Umbilical cord (tissue), 1 donor: ENCODE measurements at regions not wholly inside any gene's neighbourhood (a gene's known extent, or its start where the extent isn't known, plus 50 kb on each side); places are given as distances from the start of the nearest gene placed in this dataset.
"Not testable (repeated sequence)": the region's sequence is repeated elsewhere in the genome, so short reads cannot be mapped to it uniquely, and the experiment has no call there.

Source experiments
- DNase-seq: peaks from one replicate; pipeline ENCODE4 v3.0.0-alpha.2; 2015; ENCODE audit warnings: low spot score

DNA sequence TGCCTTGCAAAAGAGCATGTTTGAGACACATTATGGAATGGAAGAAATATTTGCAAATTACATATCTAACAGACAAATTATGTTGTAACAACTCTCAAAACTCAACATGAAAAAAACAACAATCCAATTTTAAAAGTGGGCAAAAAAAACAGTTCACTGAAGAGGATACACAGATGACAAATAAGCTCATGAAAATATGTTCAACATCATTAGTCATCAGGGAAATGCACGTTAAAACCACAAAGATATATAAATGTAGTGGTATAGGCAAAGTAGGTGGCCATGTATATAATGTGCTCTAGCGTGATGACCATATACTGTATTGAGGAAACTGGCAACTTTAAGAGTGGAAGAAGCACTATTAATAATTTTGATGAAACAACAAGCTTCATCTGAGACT, 220.1 kb downstream of the IRS1 start:
- no peak for DNase-seq

DNA sequence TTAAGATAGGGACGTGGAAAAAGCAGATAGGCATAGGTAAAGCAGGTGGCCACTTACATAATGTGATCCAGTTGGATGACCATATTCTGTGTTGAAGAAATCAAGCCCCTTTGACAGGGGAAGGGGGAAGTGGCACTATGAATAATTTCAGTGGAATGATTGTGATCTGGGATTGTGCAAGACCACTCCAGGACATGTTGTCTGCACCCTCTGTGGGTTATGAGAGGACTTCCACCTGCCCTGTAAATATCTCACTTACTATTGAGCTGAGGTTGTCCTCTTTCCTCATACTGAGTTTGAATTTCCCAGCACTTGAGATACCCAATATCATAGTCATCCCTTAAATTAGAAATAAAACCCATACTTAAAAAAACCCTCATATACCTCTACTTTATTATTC, 220.7 kb downstream of the IRS1 start:
- DNase-seq: no peak

- no peak for DNase-seq
Observed at GRCh38 chr2:226578373-226578772, 221.2 kb downstream of the IRS1 start.

DNA sequence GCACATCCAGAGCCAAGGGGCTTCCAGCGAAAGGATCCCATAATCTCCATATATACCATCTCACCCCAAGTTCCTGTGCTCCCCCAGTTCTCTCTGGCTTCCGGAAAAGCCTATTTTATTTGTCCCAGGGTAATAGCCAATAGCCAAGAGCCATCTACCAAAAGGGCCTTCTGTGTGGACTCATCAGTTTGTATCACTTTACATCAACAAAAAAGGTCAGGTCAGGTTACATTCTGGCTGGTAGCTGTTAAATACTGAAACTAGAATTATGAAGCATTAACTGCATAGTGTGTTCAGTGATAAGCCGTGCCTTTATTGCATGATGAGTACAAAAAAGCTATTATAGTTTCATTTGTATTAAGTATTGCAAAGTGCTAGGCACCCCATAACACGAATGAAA, 223.7 kb downstream of the IRS1 start:
- DNase-seq: no peak

- DNase-seq: no peak
Observed at GRCh38 chr2:226573158-226573557, 226.5 kb downstream of the IRS1 start.

GRCh38 chr2:226564667-226565066, 235.0 kb downstream of the IRS1 start:
- no peak for DNase-seq

DNA sequence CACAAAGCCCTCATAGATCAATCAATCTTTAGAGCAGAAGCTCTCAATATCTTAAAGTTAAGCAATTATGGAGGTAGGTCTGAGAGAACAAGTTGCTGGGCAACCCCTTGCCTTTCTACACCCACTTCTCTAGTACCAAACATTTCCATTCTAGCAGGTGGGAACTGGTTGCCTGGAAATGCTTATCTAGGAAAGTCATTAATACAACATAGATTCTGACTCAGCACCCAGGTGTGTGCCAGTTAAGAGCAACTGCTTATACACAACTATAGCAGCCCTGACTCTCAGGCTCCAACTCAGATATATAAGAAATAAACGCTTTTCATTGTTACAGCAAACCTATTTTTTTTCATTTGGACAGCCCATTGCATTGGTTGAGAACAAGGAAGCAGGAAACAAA, 237.7 kb downstream of the IRS1 start:
- DNase-seq: no peak

DNA sequence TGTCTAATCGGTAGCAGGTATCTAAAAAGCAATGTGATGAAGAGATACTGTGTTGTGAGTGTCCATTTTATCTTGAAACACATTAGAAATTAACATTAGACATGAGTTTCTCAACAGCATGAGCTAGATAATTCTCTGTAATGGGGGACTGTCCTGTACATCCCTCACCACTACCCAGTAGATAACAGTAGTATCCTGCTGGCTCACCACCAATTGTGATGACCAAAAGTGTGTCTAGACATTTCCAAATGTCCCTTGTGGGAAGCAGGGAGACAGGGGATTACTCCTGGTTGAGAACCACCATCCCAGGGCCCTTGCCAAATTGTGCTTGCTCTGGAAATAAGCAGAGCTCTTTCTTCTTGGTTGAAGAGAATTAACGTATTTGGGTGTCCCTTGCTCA, 239.3 kb downstream of the IRS1 start:
- DNase-seq: no peak

GRCh38 chr2:226559536-226559935, 240.1 kb downstream of the IRS1 start:
- DNase-seq: no peak

GRCh38 chr2:226558418-226558817, 241.2 kb downstream of the IRS1 start:
- DNase-seq: no peak

DNA sequence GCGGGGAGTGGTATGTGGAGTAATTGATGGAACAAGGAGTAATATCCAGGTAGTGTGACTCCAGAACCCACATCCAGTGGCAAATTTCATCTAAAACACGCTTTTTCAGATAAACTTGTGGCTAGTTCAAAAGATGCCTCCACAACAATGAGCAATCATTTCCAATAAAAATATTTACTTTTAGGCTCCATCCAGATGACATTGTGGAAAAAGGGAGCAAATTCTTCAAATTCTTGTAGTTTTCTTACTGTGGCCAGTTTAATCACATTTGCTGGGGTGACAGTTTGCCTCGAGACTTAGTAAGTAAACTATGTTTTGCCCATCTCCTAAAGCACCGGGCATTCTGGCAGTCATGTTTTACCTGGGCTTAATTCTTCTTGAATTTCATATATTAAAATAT, 243.6 kb downstream of the IRS1 start:
- no peak for DNase-seq

GRCh38 chr2:226554701-226555100, 244.9 kb downstream of the IRS1 start:
- DNase-seq: no peak

DNA sequence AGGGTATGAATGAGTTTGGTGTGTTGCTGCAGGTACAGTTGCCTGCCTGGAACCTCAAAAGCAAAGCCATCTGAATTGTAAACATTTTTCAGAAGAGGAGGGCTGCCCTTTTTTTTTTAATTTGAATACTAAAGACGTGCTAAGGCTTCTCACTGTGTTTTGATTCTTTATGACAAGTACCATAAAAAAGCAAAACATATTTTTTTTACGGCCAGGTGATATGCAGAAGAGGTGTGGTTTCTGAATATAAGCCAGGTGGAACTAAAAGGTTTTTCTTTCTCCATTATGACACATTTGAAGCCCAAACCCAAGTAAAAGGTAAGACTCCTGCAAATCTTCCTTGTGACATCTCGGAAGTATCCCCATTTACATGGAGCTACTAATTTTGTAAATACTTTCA, 246.3 kb downstream of the IRS1 start:
- no peak for DNase-seq

DNA sequence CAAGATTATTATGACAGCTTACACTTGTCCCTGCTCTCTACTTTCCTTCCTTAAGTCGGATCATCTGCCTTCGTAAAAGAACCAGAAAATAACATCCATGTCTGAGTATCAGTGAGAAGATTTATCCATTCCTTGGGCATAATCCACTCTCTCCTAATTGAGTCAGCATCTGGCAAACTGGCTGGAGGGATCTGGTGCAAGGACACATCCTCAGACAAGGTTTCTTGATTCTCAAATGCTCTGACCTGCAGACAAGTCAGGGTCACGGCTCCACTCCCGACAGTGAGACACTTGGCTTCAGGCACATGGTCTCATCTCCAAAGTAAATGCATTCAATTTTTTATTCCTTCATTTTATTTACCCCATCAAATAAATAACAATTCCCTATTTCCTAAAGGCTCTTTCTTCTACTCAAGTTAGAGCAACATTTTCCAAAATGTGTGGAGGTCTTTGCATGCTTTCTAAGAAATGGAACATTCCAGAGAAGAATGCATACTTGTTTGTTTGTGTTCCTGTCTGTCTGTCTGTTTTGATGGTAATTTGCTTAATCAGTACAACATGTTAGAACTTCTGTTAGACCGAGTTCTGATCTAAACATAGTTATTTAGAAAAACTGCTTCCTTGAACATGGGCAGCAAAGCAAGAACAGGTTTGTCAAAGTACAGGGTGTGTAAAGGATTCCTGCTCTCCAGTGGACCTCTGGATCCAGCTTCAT, 246.9 kb downstream of the IRS1 start:
- peak; percentile 75 for DNase-seq

- no peak for DNase-seq
Observed at GRCh38 chr2:226551522-226552250, 247.9 kb downstream of the IRS1 start.

- no peak for DNase-seq
Observed at GRCh38 chr2:226550801-226551200, 248.8 kb downstream of the IRS1 start.

DNA sequence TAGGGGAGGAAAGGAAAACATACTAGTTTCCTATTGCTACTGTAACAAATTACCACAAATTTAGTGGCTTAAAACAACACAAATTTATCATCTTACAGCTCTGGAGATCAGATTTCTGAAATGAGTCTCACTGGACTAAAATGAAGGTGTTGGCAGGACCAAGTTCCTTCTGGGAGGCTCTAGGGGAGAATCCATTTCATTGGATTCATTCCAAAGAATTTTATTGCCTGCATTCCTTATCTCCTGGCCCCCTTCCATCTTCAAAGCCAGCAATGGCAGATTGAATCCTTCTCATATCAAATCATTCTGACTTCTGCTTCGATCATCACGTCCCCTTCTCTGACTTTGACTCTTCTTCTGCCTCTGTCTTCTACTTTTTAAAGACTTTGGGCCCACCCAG, 250.9 kb downstream of the IRS1 start:
- peak; percentile 33 for DNase-seq

DNA sequence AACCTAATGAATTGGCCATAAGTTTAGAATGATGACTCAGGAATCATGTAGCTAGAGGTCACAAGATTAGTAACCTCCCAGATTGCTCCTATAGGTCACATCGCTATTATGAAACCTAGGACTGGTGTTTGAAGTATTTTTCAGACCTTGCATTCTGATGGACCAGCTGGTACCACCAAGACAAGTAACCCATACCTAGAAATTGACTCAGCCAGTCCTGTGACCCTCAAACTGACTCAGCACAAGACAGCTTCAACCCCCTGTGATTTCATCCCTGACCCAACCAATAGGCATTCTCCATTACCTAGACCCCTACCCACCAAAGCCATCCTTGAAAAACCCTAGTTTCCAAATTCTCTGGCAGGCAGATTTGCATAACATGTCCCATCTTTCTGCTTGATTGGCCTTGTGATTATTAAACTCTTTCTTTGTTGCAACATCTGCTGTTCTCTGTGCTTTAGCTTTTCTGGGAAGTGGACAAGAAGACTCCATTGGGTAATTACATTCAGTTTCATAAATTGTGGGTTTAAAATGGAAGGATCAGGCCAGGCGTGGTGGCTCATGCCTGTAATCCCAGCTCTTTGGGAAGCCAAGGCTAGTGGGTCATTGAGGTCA, 254.9 kb downstream of the IRS1 start:
- no peak for DNase-seq

DNA sequence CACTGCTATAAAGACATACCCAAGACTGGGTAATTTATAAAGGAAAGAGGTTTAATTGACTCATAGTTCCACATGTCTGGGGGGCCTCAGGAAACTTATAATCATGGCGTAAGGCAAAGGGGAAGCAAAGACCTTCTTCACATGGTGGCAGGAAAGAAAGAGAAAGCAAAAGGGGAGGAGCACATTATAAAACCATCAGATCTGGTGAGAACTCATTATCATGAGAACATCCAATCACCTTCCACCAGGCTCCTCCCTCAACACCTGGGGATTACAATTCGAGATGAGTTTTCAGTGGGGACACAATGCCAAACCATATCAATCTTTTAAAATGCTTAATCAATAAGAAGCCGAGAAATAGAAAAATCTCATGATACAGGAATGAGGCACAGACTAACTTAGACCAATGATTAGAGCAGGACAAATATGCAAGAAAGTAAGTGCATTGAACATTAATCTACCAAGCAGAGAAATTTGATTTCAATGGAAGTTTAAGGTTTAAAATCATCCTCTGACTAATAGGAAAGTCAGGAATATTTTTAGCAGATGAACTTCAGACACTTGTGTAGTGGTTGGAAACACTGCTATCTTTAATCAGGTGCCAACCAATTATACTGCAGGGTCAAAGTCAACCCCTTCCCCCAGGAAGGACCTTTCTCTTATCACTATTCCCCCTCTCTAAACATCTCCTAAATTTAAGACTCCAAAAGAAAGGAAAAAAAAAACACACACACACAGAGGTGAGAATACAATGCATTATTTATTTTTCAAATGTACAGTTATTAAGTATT, 259.2 kb downstream of the IRS1 start:
- no peak for DNase-seq

GRCh38 chr2:226536410-226536809, 263.2 kb downstream of the IRS1 start:
- DNase-seq: no peak

- not testable (repeated sequence) for DNase-seq
Observed at GRCh38 chr2:226532976-226533375, 266.6 kb downstream of the IRS1 start.
